K562 (cell line): ENCODE measurements at regions not wholly inside any gene's neighbourhood (a gene's known extent, or its start where the extent isn't known, plus 50 kb on each side); places are given as distances from the start of the nearest gene placed in this dataset.

ENCODE experiments used
- ATF1 ChIP-seq, 2 experiments: fragments of 450-650 bp in 1 of 2; IDR thresholded peaks; 2 replicates each; pipeline ENCODE4 v1.6.1; 2016; ENCODE audit warnings: missing compliant biosample characterization in 1 of 2, missing genetic modification characterization in 1 of 2
- BCLAF1 ChIP-seq, 2 experiments: fragments of 450-650 bp in 1 of 2; IDR thresholded peaks; 2 replicates each; pipeline ENCODE4 v1.6.1; 2011 to 2017; ENCODE audit warnings: low read depth in 2 of 2, antibody characterized with exemption in 1 of 2, borderline replicate concordance in 1 of 2, low read length in 1 of 2, mild to moderate bottlenecking in 1 of 2, mixed read lengths in 1 of 2; ENCODE audit not compliant: control insufficient read depth in 1 of 2
- CEBPB ChIP-seq: fragments of 450-650 bp; IDR thresholded peaks from 2 replicates; pipeline ENCODE4 v1.6.1; 2016; ENCODE audit warnings: missing genetic modification characterization, missing compliant biosample characterization
- CTCF ChIP-seq, 3 experiments: IDR thresholded peaks in 2 of 3; conservative IDR thresholded peaks in 1 of 3; 2 replicates each; pipeline ENCODE4 v1.5.1; 2011 to 2012; ENCODE audit warnings: low read length in 3 of 3, mild to moderate bottlenecking in 3 of 3, control low read depth in 2 of 3, improper control_type of control experiment in 1 of 3, inconsistent platforms in 1 of 3, low read depth in 1 of 3, mixed read lengths in 1 of 3, moderate library complexity in 1 of 3; ENCODE audit not compliant: insufficient read depth in 2 of 3
- ETV6 ChIP-seq, 3 experiments: fragments of 150-350 bp in 1 of 3; sonication (generic) in 1 of 3; formaldehyde crosslinking in 1 of 3; IDR thresholded peaks; 2 replicates each; pipeline versions ENCODE4 v1.6.1 to v1.8.0; 2014 to 2022; ENCODE audit warnings: borderline replicate concordance in 2 of 3, low read depth in 2 of 3, antibody characterized with exemption in 1 of 3, low read length in 1 of 3, mild to moderate bottlenecking in 1 of 3, missing genetic modification reagents in 1 of 3
- RNF2 ChIP-seq: sonication (generic); IDR thresholded peaks from 2 replicates; pipeline ENCODE4 v1.6.1; 2016
- TRIM24 ChIP-seq, 2 experiments: fragments of 450-650 bp; IDR thresholded peaks; 2 replicates each; pipeline ENCODE4 v1.6.1; 2016
- ZBTB8A ChIP-seq: fragments of 450-650 bp; IDR thresholded peaks from 2 replicates; pipeline ENCODE4 v1.6.1; 2018; ENCODE audit warnings: mild to moderate bottlenecking, moderate library complexity; ENCODE audit not compliant: partially characterized antibody
- ZNF431 ChIP-seq: sonication (generic); formaldehyde crosslinking; IDR thresholded peaks from 2 replicates; pipeline ENCODE4 v1.8.0; 2022; ENCODE audit warnings: mild to moderate bottlenecking, missing genetic modification reagents
- ZNF512 ChIP-seq: IDR thresholded peaks from 2 replicates; pipeline ENCODE4 v1.6.1; 2016; ENCODE audit warnings: missing genetic modification characterization, missing compliant biosample characterization

GRCh38 chr1:228936881-228937280 is 201.6 kb downstream of the RHOU start:
- TF ChIP-seq TRIM24 (IDR thresholded peaks at IDR 0.05) (no peak), CTCF (IDR thresholded peaks at IDR 0.05 in 2 of 3, conservative IDR thresholded peaks at IDR 0.05 in 1 of 3; ENCODE audit: insufficient read depth in 2 of 3, low read depth in 1 of 3, low read length in 3 of 3) (no peak), RNF2 (no peak), ATF1 (CRISPR knock-in tag; IDR thresholded peaks at IDR 0.05) (no peak), ATF1 (tag; IDR thresholded peaks at IDR 0.05) (no peak), ETV6 (IDR thresholded peaks at IDR 0.05; ENCODE audit: borderline replicate concordance in 1 of 2, low read depth in 2 of 2, low read length in 1 of 2) (no peak), ETV6 (CRISPR knock-in tag; IDR thresholded peaks at IDR 0.05; ENCODE audit: borderline replicate concordance) (no peak), ZNF431 (no peak), ZBTB8A (no peak), CEBPB (tag) (no peak), ZNF512 (tag) (no peak), BCLAF1 (IDR thresholded peaks at IDR 0.05; ENCODE audit: borderline replicate concordance in 1 of 2, control insufficient read depth in 1 of 2, low read depth in 2 of 2, low read length in 1 of 2) (no peak)
